CD14-positive monocyte (primary cell): ENCODE measurements at regions not wholly inside any gene's neighbourhood (a gene's known extent, or its start where the extent isn't known, plus 50 kb on each side); places are given as distances from the start of the nearest gene placed in this dataset.

Experiments used
- DNase-seq, 3 donors: peaks; one replicate each; pipeline ENCODE4 v3.0.0-alpha.2; 2011 to 2022
- H2AFZ ChIP-seq: 2 replicates; pipeline ENCODE4 v1.6.0; 2012; ENCODE audit warnings: mild to moderate bottlenecking, low read depth, low read length, inconsistent platforms; ENCODE audit not compliant: insufficient read depth, poor library complexity, severe bottlenecking
- H3K27ac ChIP-seq, 2 donors: 1 replicate in 1 of 2; 2 replicates in 1 of 2; pipeline ENCODE4 v1.5.1; 2012 to 2013; ENCODE audit warnings: low read length in 2 of 2, control low read depth in 1 of 2, inconsistent platforms in 1 of 2, low read depth in 1 of 2, mild to moderate bottlenecking in 1 of 2
- H3K27me3 ChIP-seq, 2 donors: one replicate each; pipeline versions ENCODE4 v1.6.0 to v1.6.1; 2011 to 2013; ENCODE audit warnings: low read length in 2 of 2; ENCODE audit not compliant: control insufficient read depth in 2 of 2, insufficient read depth in 2 of 2
- H3K36me3 ChIP-seq, 2 donors: replicated peaks in 1 of 2; 1 replicate in 1 of 2; 2 replicates in 1 of 2; pipeline versions ENCODE4 v1.5.1 to v1.6.1; 2012 to 2013; ENCODE audit warnings: low read length in 2 of 2, control low read depth in 1 of 2, inconsistent platforms in 1 of 2, mild to moderate bottlenecking in 1 of 2; ENCODE audit not compliant: insufficient read depth in 2 of 2, control insufficient read depth in 1 of 2
- H3K4me1 ChIP-seq, 2 donors: 1 replicate in 1 of 2; 2 replicates in 1 of 2; pipeline versions ENCODE4 v1.5.1 to v1.6.1; 2012 to 2013; ENCODE audit warnings: low read length in 2 of 2, control low read depth in 1 of 2, inconsistent platforms in 1 of 2, mild to moderate bottlenecking in 1 of 2, moderate library complexity in 1 of 2; ENCODE audit not compliant: insufficient read depth in 2 of 2, control insufficient read depth in 1 of 2
- H3K4me2 ChIP-seq: replicated peaks from 2 replicates; pipeline ENCODE3; 2012; ENCODE audit warnings: low read length, moderate library complexity, mild to moderate bottlenecking; ENCODE audit not compliant: poor library complexity, severe bottlenecking; ENCODE audit errors: extremely low read depth
- H3K4me3 ChIP-seq, 3 experiments: fragments of 200-600 bp in 1 of 3; sonication (generic) in 1 of 3; replicated peaks in 1 of 3; 1 replicate in 2 of 3; 2 replicates in 1 of 3; pipeline ENCODE4 v1.5.1; 2011 to 2013; ENCODE audit warnings: low read length in 3 of 3, mild to moderate bottlenecking in 3 of 3, control low read depth in 2 of 3, low read depth in 2 of 3, inconsistent platforms in 1 of 3, moderate library complexity in 1 of 3
- H3K79me2 ChIP-seq: 2 replicates; pipeline ENCODE4 v1.6.0; 2012; ENCODE audit warnings: mild to moderate bottlenecking, control low read depth, inconsistent platforms, low read length, moderate library complexity; ENCODE audit not compliant: insufficient read depth
- H3K9ac ChIP-seq: 2 replicates; pipeline ENCODE4 v1.6.0; 2017; ENCODE audit warnings: low read length, mild to moderate bottlenecking; ENCODE audit not compliant: insufficient read depth, poor library complexity, severe bottlenecking
- H3K9me3 ChIP-seq, 2 donors: replicated peaks in 1 of 2; 1 replicate in 1 of 2; 2 replicates in 1 of 2; pipeline versions ENCODE4 v1.5.1 to v1.6.1; 2012 to 2013; ENCODE audit warnings: low read length in 2 of 2, control low read depth in 1 of 2; ENCODE audit not compliant: control insufficient read depth in 1 of 2, insufficient read depth in 1 of 2
- H4K20me1 ChIP-seq: 2 replicates; pipeline ENCODE4 v1.6.0; 2012; ENCODE audit warnings: mild to moderate bottlenecking, low read length, control low read depth, moderate library complexity; ENCODE audit not compliant: insufficient read depth
- H3K27ac Mint-ChIP-seq, 7 donors: one replicate each; pipeline ENCODE4 v1.8.0; 2020; ENCODE audit warnings: mild to moderate bottlenecking in 7 of 7, mixed read lengths in 7 of 7, moderate library complexity in 6 of 7, inconsistent platforms in 2 of 7
- H3K27me3 Mint-ChIP-seq, 3 donors: one replicate each; pipeline ENCODE4 v1.8.0; 2021 to 2022; ENCODE audit warnings: low read depth in 3 of 3, mild to moderate bottlenecking in 3 of 3, mixed read lengths in 3 of 3, moderate library complexity in 3 of 3, inconsistent platforms in 1 of 3
- H3K36me3 Mint-ChIP-seq, 2 donors: one replicate each; pipeline ENCODE4 v1.8.0; 2020; ENCODE audit warnings: mixed read lengths in 2 of 2, inconsistent platforms in 1 of 2, mild to moderate bottlenecking in 1 of 2
- H3K4me1 Mint-ChIP-seq: one replicate; pipeline ENCODE4 v1.8.0; 2020; ENCODE audit warnings: mild to moderate bottlenecking, mixed read lengths
- H3K4me3 Mint-ChIP-seq, 2 donors: one replicate each; pipeline ENCODE4 v1.8.0; 2020; ENCODE audit warnings: mild to moderate bottlenecking in 2 of 2, mixed read lengths in 2 of 2, moderate library complexity in 1 of 2
- H3K9me3 Mint-ChIP-seq, 7 donors: one replicate each; pipeline ENCODE4 v1.8.0; 2020 to 2022; ENCODE audit warnings: mixed read lengths in 7 of 7, mild to moderate bottlenecking in 6 of 7, moderate library complexity in 6 of 7, inconsistent platforms in 2 of 7
- CTCF ChIP-seq: fragments of 200-600 bp; IDR thresholded peaks from one replicate; pipeline ENCODE4 v1.8.0; 2022; ENCODE audit warnings: antibody characterized with exemption, mild to moderate bottlenecking
- WGBS: methylation state at CpG from one replicate; pipeline ENCODE4 v1.1.5; 2013; ENCODE audit warnings: missing lambda C conversion rate; ENCODE audit not compliant: insufficient coverage; 5-methylcytosine and 5-hydroxymethylcytosine counted together
- intact Hi-C, 2 donors: fragments of 100-400 bp; cut with micrococcal nuclease; formaldehyde crosslinking; loops; one replicate each; pipeline versions ENCODE4 v1.15.0 to v1.15.1; 2023

- H3K27me3 Mint-ChIP-seq = peaks cover 0 to 3% (median 2%) of the 10 kb centered on the region in 3 donors
- TF ChIP-seq CTCF = no peak
Measured at GRCh38 chr10:6864142-6864541, 284.1 kb upstream of the PRKCQ start.

GRCh38 chr10:6863381-6863780 lies 283.3 kb upstream of the PRKCQ start:
- no peak overlapping the region for H3K4me2 ChIP-seq
- peaks cover 1 to 3% (median 2%) of the 10 kb centered on the region in 3 donors for H3K27me3 Mint-ChIP-seq
- no peak overlapping the region for H3K4me3 ChIP-seq
- TF ChIP-seq CTCF = no peak
- no peak overlapping the region for H3K4me3 Mint-ChIP-seq
- H3K79me2 ChIP-seq = no peaks in the 10 kb centered on the region
- peak overlapping the region in 1 of 7 donors; percentile 5 for H3K27ac Mint-ChIP-seq
- H2AFZ ChIP-seq = no peak overlapping the region
- H3K4me1 ChIP-seq = no peaks in the 10 kb centered on the region
- H3K9me3 Mint-ChIP-seq = peaks cover 2 to 7% (median 4%) of the 10 kb centered on the region in 7 donors
- H4K20me1 ChIP-seq = no peaks in the 10 kb centered on the region
- intact Hi-C loops = no loop called here
- H3K9ac ChIP-seq = no peak overlapping the region
- no peaks in the 10 kb centered on the region for H3K27me3 ChIP-seq
- no peaks in the 10 kb centered on the region for H3K36me3 Mint-ChIP-seq
- no peaks in the 10 kb centered on the region for H3K9me3 ChIP-seq
- DNase-seq = no peak
- H3K27ac ChIP-seq = no peak overlapping the region
- H3K4me1 Mint-ChIP-seq = no peaks in the 10 kb centered on the region
- WGBS = no CpG with 5 or more reads among the region's 1 CpG
- H3K36me3 ChIP-seq = no peaks in the 10 kb centered on the region

More at GRCh38 chr10:6864142-6864541, 284.1 kb upstream of the PRKCQ start:
- Mint-ChIP-seq H3K36me3 (no peaks in the 10 kb centered on the region), H3K4me1 (no peaks in the 10 kb centered on the region), H3K27ac (peak overlapping the region in 1 of 7 donors; percentile 80), H3K4me3 (no peak overlapping the region), H3K9me3 (peaks cover 2 to 6% (median 4%) of the 10 kb centered on the region in 7 donors)
- H2AFZ ChIP-seq = no peak overlapping the region
- H3K4me3 ChIP-seq = no peak overlapping the region
- no peaks in the 10 kb centered on the region for H3K9me3 ChIP-seq
- no peak overlapping the region for H3K4me2 ChIP-seq
- no peaks in the 10 kb centered on the region for H3K4me1 ChIP-seq
- no peaks in the 10 kb centered on the region for H4K20me1 ChIP-seq
- DNase-seq = no peak
- intact Hi-C loops = no loop called here
- H3K27me3 ChIP-seq = no peaks in the 10 kb centered on the region
- H3K27ac ChIP-seq = no peak overlapping the region
- no peaks in the 10 kb centered on the region for H3K36me3 ChIP-seq
- WGBS = 100% methylated on average over 2 of the region's 6 CpGs
- no peak overlapping the region for H3K9ac ChIP-seq
- H3K79me2 ChIP-seq = no peaks in the 10 kb centered on the region
